ENCODE measurements at regions not wholly inside any gene's neighbourhood (a gene's known extent, or its start where the extent isn't known, plus 50 kb on each side); places are given as distances from the start of the nearest gene placed in this dataset.

GRCh38 chr6:90997076-90997475 lies 410.2 kb upstream of the MAP3K7 start (continued):
- no peak for TF ChIP-seq ZBTB4 (CRISPR knock-in tag; IDR thresholded peaks at IDR 0.05)
- TF ChIP-seq IKZF1 (conservative IDR thresholded peaks at IDR 0.05) = no peak
- TF ChIP-seq TAF1 (IDR thresholded peaks at IDR 0.05; ENCODE audit: borderline replicate concordance, low read depth, low read length) = no peak
- no peak for TF ChIP-seq CBX5 (IDR thresholded peaks at IDR 0.05; ENCODE audit: low read depth)

- intact Hi-C loops (cut with micrococcal nuclease; ENCODE audit: unreplicated experiment) (no loop called here), in situ Hi-C loops (cut with MboI) (no loop called here)
- ATAC-seq (no peak), DNase-seq (ENCODE audit: low read depth, low spot score) (no peak), FAIRE-seq (no peak)
- no peaks in the 10 kb centered on the region for H3K9me3 ChIP-seq (replicated peaks; ENCODE audit: control insufficient read depth, insufficient read depth, low read length)
- no peak overlapping the region for H2AFZ ChIP-seq (ENCODE audit: control insufficient read depth, low read depth, low read length)
- no peak for TF ChIP-seq TCF3 (IDR thresholded peaks at IDR 0.05; ENCODE audit: borderline replicate concordance, insufficient read depth, low read depth, low read length)
- no peak overlapping the region for H3K4me3 ChIP-seq
- BruUV-seq (replicated peaks) = no TSS peak
- POLR2A ChIA-PET = no interaction called here
- H3K27me3 ChIP-seq (replicated peaks in 1 of 2; ENCODE audit: control insufficient read depth in 2 of 2, insufficient read depth in 2 of 2, low read length in 1 of 2) = no peaks in the 10 kb centered on the region
- RAD21 ChIA-PET (ENCODE audit: unreplicated experiment) = no interaction called here
- 0% methylated on average over 3 of the region's 3 CpGs for WGBS (ENCODE audit: insufficient coverage, insufficient replicate concordance, low lambda C conversion rate, missing lambda C conversion rate)
- H3K4me1 ChIP-seq (ENCODE audit: control insufficient read depth, insufficient read depth, low read length) = no peaks in the 10 kb centered on the region
- H3K36me3 ChIP-seq (ENCODE audit: control insufficient read depth in 2 of 2, insufficient read depth in 2 of 2, low read length in 1 of 2) = no peaks in the 10 kb centered on the region
- H3K4me2 ChIP-seq (ENCODE audit: control insufficient read depth, insufficient read depth) = no peak overlapping the region
- SMC1A ChIA-PET (ENCODE audit: uncharacterized antibody, unreplicated experiment) = no interaction called here
- no peaks in the 10 kb centered on the region for H3K79me2 ChIP-seq (ENCODE audit: control insufficient read depth, insufficient read depth, low read length)
- no peaks in the 10 kb centered on the region for H4K20me1 ChIP-seq (ENCODE audit: control insufficient read depth, insufficient read depth)
- CTCF ChIA-PET = interaction anchor here (1.3 kb wide), 1 partner anchor 53 kb away, joined by 5 read pairs; no protein-coding TSS in a partner anchor
- H3K9ac ChIP-seq (ENCODE audit: control insufficient read depth, insufficient read depth, low read length) = no peak overlapping the region
- H3K27ac ChIP-seq (ENCODE audit: control insufficient read depth, insufficient read depth) = no peak overlapping the region
Measured at GRCh38 chr6:90993770-90994169, 406.9 kb upstream of the MAP3K7 start.

Measured in GM12878 (cell line).